CD4-positive, alpha-beta memory T cell (primary cell): ENCODE measurements at regions not wholly inside any gene's neighbourhood (a gene's known extent, or its start where the extent isn't known, plus 50 kb on each side); places are given as distances from the start of the nearest gene placed in this dataset.

ENCODE experiments used
- CTCF ChIA-PET: fragments of 350-600 bp; sonication (Branson Sonifier 250); formaldehyde crosslinking; loops from one replicate; lab custom pipeline; 2021; ENCODE audit warnings: inconsistent platforms; ENCODE audit not compliant: partially characterized antibody; lab: Charles Lee
- POLR2A ChIA-PET: fragments of 350-600 bp; sonication (Branson Sonifier 250); formaldehyde crosslinking; loops from one replicate; lab custom pipeline; 2021; ENCODE audit not compliant: partially characterized antibody; lab: Charles Lee
- DNase-seq, 5 donors: peaks; one replicate each; pipeline versions ENCODE4 v3.0.0 to v3.0.0-alpha.2; 2020 to 2022; ENCODE audit warnings: mixed read lengths in 1 of 5
- H3K27ac ChIP-seq: one replicate; pipeline ENCODE4 v1.7.0; 2013; ENCODE audit warnings: low read depth, low read length
- H3K27me3 ChIP-seq: 2 replicates; pipeline ENCODE4 v1.7.0; 2013; ENCODE audit warnings: mild to moderate bottlenecking, low read length, moderate library complexity; ENCODE audit not compliant: insufficient read depth
- H3K36me3 ChIP-seq: 2 replicates; pipeline ENCODE4 v1.7.0; 2013; ENCODE audit warnings: mild to moderate bottlenecking, low read length, moderate library complexity; ENCODE audit not compliant: insufficient read depth
- H3K4me1 ChIP-seq: 2 replicates; pipeline ENCODE4 v1.7.0; 2013; ENCODE audit warnings: mild to moderate bottlenecking, low read length, moderate library complexity; ENCODE audit not compliant: insufficient read depth
- H3K4me3 ChIP-seq, 2 donors: one replicate each; pipeline ENCODE4 v1.7.0; 2013; ENCODE audit warnings: low read length in 2 of 2, mild to moderate bottlenecking in 1 of 2
- H3K9me3 ChIP-seq, 2 donors: one replicate each; pipeline ENCODE4 v1.7.0; 2013; ENCODE audit warnings: low read length in 2 of 2, control low read depth in 1 of 2; ENCODE audit not compliant: control insufficient read depth in 1 of 2
- H3K27ac Mint-ChIP-seq, 7 donors: one replicate each; pipeline ENCODE4 v1.8.0; 2020 to 2021; ENCODE audit warnings: mixed read lengths in 7 of 7, mild to moderate bottlenecking in 6 of 7, inconsistent platforms in 3 of 7, moderate library complexity in 3 of 7
- H3K27me3 Mint-ChIP-seq, 2 donors: one replicate each; pipeline ENCODE4 v1.8.0; 2020 to 2021; ENCODE audit warnings: mixed read lengths in 2 of 2
- H3K36me3 Mint-ChIP-seq, 2 donors: one replicate each; pipeline ENCODE4 v1.8.0; 2020 to 2021; ENCODE audit warnings: mixed read lengths in 2 of 2, inconsistent platforms in 1 of 2, mild to moderate bottlenecking in 1 of 2
- H3K4me1 Mint-ChIP-seq, 4 donors: one replicate each; pipeline ENCODE4 v1.8.0; 2020 to 2021; ENCODE audit warnings: mixed read lengths in 4 of 4, mild to moderate bottlenecking in 1 of 4
- H3K4me3 Mint-ChIP-seq, 8 donors: one replicate each; pipeline ENCODE4 v1.8.0; 2020 to 2021; ENCODE audit warnings: mixed read lengths in 8 of 8, mild to moderate bottlenecking in 7 of 8, moderate library complexity in 6 of 8, inconsistent platforms in 3 of 8
- H3K9me3 Mint-ChIP-seq, 8 donors: one replicate each; pipeline ENCODE4 v1.8.0; 2020 to 2021; ENCODE audit warnings: mixed read lengths in 8 of 8, mild to moderate bottlenecking in 5 of 8, inconsistent platforms in 3 of 8, moderate library complexity in 1 of 8
- intact Hi-C: fragments of 100-400 bp; cut with micrococcal nuclease; formaldehyde crosslinking; loops from one replicate; pipeline ENCODE4 v1.15.1; 2023

DNA sequence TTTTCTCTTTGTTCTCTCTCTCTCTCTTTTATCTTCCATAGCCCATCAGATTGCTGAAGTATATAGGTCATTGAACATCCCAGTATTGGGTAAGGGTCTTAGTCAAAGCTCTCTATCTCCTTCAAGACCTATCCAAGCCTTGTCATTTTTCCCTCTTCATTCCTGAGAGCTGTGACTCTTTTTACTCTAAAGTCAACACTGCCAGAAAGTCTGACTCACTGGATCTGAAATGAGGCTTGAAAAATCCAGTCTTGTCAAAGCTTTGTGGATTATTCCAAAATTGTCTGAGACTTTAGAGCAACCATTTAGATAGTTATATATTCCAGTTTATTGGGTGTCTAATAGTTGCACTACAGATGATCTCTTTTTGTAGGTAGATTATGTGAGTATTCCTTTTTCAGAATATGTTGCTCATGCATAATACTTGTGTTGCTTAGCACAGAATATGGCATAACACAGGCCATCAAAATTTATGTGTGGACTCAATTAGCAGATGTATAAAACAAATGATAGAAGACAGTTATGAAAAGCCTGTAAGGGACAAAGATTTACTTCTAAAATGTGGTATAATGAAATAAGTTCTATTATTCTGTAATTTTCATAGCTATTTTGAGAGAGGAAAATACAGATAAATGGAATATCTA, 389.3 kb upstream of the PCDH9 start:
- Mint-ChIP-seq H3K4me3 (no peak overlapping the region), H3K27me3 (no peaks in the 10 kb centered on the region), H3K4me1 (no peaks in the 10 kb centered on the region), H3K36me3 (no peaks in the 10 kb centered on the region), H3K27ac (no peak overlapping the region), H3K9me3 (peaks cover 0 to 3% (median under 1%) of the 10 kb centered on the region in 8 donors)
- POLR2A ChIA-PET: no interaction called here
- Histone ChIP-seq H3K27me3 (no peaks in the 10 kb centered on the region), H3K9me3 (no peaks in the 10 kb centered on the region), H3K36me3 (no peaks in the 10 kb centered on the region), H3K27ac (no peak overlapping the region), H3K4me1 (no peaks in the 10 kb centered on the region), H3K4me3 (no peak overlapping the region)
- DNase-seq: no peak
- CTCF ChIA-PET: no interaction called here
- intact Hi-C loops: no loop called here

DNA sequence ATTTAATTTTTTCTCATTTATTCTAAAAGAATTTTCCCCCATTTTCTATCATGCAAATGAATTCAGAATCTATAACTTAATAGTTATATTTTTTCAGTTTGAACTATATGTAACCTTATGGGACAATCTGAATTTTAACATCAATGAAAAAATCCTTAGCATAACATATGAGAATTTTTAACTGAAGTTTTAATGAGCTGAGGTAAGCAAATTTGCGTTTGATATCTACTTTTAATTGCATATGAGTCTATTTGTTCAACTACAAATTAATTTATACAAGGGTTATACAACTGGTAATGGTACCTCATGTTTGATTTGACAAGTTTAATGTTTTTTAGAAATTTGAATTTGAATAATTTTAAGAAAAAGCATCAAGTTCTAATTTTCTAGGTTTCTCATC, 384.4 kb upstream of the PCDH9 start:
- DNase-seq: no peak
- no peaks in the 10 kb centered on the region for H3K27me3 Mint-ChIP-seq
- intact Hi-C loops: no loop called here
- H3K4me3 Mint-ChIP-seq: no peak overlapping the region
- no peaks in the 10 kb centered on the region for H3K4me1 Mint-ChIP-seq
- Histone ChIP-seq H3K36me3 (no peaks in the 10 kb centered on the region), H3K27ac (no peak overlapping the region), H3K27me3 (no peaks in the 10 kb centered on the region), H3K9me3 (no peaks in the 10 kb centered on the region), H3K4me3 (no peak overlapping the region), H3K4me1 (no peaks in the 10 kb centered on the region)
- H3K36me3 Mint-ChIP-seq: no peaks in the 10 kb centered on the region
- no peak overlapping the region for H3K27ac Mint-ChIP-seq
- H3K9me3 Mint-ChIP-seq: peaks cover 0 to 6% (median under 1%) of the 10 kb centered on the region in 8 donors
- ChIA-PET CTCF (no interaction called here), POLR2A (no interaction called here)

- H3K27ac ChIP-seq: no peak overlapping the region
- H3K27me3 ChIP-seq: no peaks in the 10 kb centered on the region
- no peak overlapping the region for H3K4me3 Mint-ChIP-seq
- H3K36me3 Mint-ChIP-seq: no peaks in the 10 kb centered on the region
- no peaks in the 10 kb centered on the region for H3K4me1 ChIP-seq
- peaks cover 0 to 6% (median 0%) of the 10 kb centered on the region in 8 donors for H3K9me3 Mint-ChIP-seq
- no peak overlapping the region for H3K4me3 ChIP-seq
- CTCF ChIA-PET: no interaction called here
- H3K27ac Mint-ChIP-seq: no peak overlapping the region
- H3K9me3 ChIP-seq: no peaks in the 10 kb centered on the region
- H3K36me3 ChIP-seq: no peaks in the 10 kb centered on the region
- intact Hi-C loops: no loop called here
- DNase-seq: no peak
- H3K4me1 Mint-ChIP-seq: no peaks in the 10 kb centered on the region
- POLR2A ChIA-PET: no interaction called here
- H3K27me3 Mint-ChIP-seq: no peaks in the 10 kb centered on the region
Measured at GRCh38 chr13:67614013-67614412, 383.9 kb upstream of the PCDH9 start.

DNA sequence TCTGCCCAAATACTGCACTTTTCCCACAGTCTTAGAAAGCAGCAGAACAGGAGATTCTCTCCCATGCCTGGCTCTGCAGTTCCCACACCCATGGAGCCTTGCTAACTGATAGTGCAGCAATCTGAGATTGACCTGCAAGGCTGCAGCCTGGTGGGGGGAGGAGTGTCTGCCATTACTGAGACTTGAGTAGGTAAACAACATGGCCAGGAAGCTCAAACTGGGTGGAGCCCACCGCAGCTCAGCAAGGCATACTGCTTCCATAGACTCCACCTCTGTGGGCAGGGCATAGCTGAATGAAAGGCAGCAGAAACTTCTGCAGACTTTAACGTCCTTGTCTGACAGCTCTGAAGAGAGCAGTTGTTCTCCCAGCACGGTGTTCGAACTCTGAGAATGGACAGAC, 358.5 kb upstream of the PCDH9 start:
- Mint-ChIP-seq H3K4me3 (no peak overlapping the region), H3K9me3 (peaks cover 2 to 19% (median 9%) of the 10 kb centered on the region in 8 donors), H3K36me3 (no peaks in the 10 kb centered on the region), H3K4me1 (no peaks in the 10 kb centered on the region), H3K27ac (no peak overlapping the region), H3K27me3 (no peaks in the 10 kb centered on the region)
- Histone ChIP-seq H3K4me3 (no peak overlapping the region), H3K36me3 (no peaks in the 10 kb centered on the region), H3K27me3 (no peaks in the 10 kb centered on the region), H3K9me3 (no peaks in the 10 kb centered on the region), H3K4me1 (no peaks in the 10 kb centered on the region), H3K27ac (no peak overlapping the region)
- ChIA-PET CTCF (no interaction called here), POLR2A (no interaction called here)
- no peak for DNase-seq
- intact Hi-C loops: no loop called here

- peaks cover 0 to 10% (median 5%) of the 10 kb centered on the region in 8 donors for H3K9me3 Mint-ChIP-seq
- CTCF ChIA-PET: no interaction called here
- no peaks in the 10 kb centered on the region for H3K4me1 Mint-ChIP-seq
- H3K36me3 ChIP-seq: no peaks in the 10 kb centered on the region
- H3K4me3 Mint-ChIP-seq: no peak overlapping the region
- H3K27me3 Mint-ChIP-seq: no peaks in the 10 kb centered on the region
- no peak overlapping the region for H3K27ac ChIP-seq
- no peaks in the 10 kb centered on the region for H3K4me1 ChIP-seq
- no peak for DNase-seq
- intact Hi-C loops: no loop called here
- no peak overlapping the region for H3K4me3 ChIP-seq
- H3K27ac Mint-ChIP-seq: no peak overlapping the region
- POLR2A ChIA-PET: no interaction called here
- no peaks in the 10 kb centered on the region for H3K9me3 ChIP-seq
- H3K36me3 Mint-ChIP-seq: no peaks in the 10 kb centered on the region
- no peaks in the 10 kb centered on the region for H3K27me3 ChIP-seq
Measured at GRCh38 chr13:67577361-67577760, 347.2 kb upstream of the PCDH9 start.

DNA sequence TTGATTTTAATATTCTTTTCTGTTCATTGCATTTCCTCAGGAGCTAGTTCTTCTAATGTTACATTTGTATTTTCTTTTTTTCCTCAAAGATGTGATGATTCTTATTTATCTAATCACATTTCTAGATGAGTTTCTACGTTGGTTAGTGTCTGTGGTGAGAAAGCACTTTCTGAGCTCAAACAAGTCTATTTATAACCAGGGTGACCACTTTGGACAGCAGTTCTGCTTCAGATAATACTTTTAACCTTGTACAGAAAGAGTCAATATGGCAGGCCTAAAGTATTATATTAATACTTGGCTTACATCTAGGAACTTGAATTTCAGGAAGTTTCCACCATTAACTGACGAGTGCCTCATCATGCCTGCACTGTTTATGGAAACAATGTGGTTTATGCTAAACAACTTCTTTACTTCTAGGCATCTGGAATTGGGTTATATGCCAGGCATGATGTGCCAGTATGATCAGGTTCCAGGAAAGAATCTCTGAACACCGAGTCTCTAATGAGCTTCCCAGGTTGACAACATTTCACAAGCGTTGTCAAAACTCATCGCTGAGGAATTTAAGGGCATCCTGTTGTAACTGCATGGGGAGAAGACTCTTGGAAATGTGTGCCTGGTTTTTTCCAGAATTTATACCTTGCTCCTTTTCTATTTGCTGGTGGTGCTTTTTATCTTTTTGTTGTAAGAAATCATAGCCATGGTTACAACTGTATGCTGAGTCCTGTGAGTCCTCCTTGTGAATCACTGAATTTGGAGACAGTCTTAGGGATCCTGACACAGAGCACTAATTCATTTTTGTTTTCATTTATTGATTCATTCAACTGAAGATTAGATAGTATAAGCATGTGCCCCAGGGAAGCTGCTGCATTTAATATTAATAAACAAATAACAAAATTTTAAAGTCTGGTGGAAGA, 344.4 kb upstream of the PCDH9 start:
- peaks cover 0 to 1% of the 10 kb centered on the region in 2 donors for H3K9me3 ChIP-seq
- intact Hi-C loops: no loop called here
- no peak for DNase-seq
- Mint-ChIP-seq H3K4me3 (no peak overlapping the region), H3K9me3 (peaks cover 3 to 14% (median 7%) of the 10 kb centered on the region in 8 donors), H3K27me3 (no peaks in the 10 kb centered on the region), H3K27ac (no peak overlapping the region), H3K36me3 (no peaks in the 10 kb centered on the region), H3K4me1 (no peaks in the 10 kb centered on the region)
- H3K27ac ChIP-seq: no peak overlapping the region
- no peaks in the 10 kb centered on the region for H3K27me3 ChIP-seq
- no peaks in the 10 kb centered on the region for H3K4me1 ChIP-seq
- H3K36me3 ChIP-seq: no peaks in the 10 kb centered on the region
- H3K4me3 ChIP-seq: no peak overlapping the region
- CTCF ChIA-PET: no interaction called here
- POLR2A ChIA-PET: no interaction called here

GRCh38 chr13:67568205-67568604, 338.1 kb upstream of the PCDH9 start:
- H3K4me1 ChIP-seq: no peaks in the 10 kb centered on the region
- no peak for DNase-seq
- H3K9me3 Mint-ChIP-seq: peaks cover 0 to 8% (median 5%) of the 10 kb centered on the region in 8 donors
- H3K4me3 Mint-ChIP-seq: no peak overlapping the region
- intact Hi-C loops: no loop called here
- H3K27ac ChIP-seq: no peak overlapping the region
- H3K36me3 ChIP-seq: no peaks in the 10 kb centered on the region
- no peak overlapping the region for H3K27ac Mint-ChIP-seq
- ChIA-PET POLR2A (no interaction called here), CTCF (no interaction called here)
- H3K36me3 Mint-ChIP-seq: no peaks in the 10 kb centered on the region
- no peaks in the 10 kb centered on the region for H3K27me3 Mint-ChIP-seq
- no peaks in the 10 kb centered on the region for H3K27me3 ChIP-seq
- H3K4me1 Mint-ChIP-seq: no peaks in the 10 kb centered on the region
- H3K9me3 ChIP-seq: peaks cover 0 to 4% of the 10 kb centered on the region in 2 donors
- H3K4me3 ChIP-seq: no peak overlapping the region
